ENCODE measurements at regions not wholly inside any gene's neighbourhood (a gene's known extent, or its start where the extent isn't known, plus 50 kb on each side); places are given as distances from the start of the nearest gene placed in this dataset.

- ChIA-PET CTCF (no interaction called here), POLR2A (no interaction called here)
- Histone ChIP-seq H3K27me3 (ENCODE audit: control insufficient read depth, insufficient read depth, low read length) (no peaks in the 10 kb centered on the region), H3K36me3 (ENCODE audit: control insufficient read depth, insufficient read depth, low read length) (no peaks in the 10 kb centered on the region), H3K4me1 (ENCODE audit: control insufficient read depth, insufficient read depth, low read length) (no peaks in the 10 kb centered on the region), H3K27ac (ENCODE audit: low read length) (no peak overlapping the region), H3K9me3 (ENCODE audit: control insufficient read depth, insufficient read depth, low read depth, low read length) (no peaks in the 10 kb centered on the region), H3K4me3 (ENCODE audit: low read depth in 2 of 2, low read length in 2 of 2) (no peak overlapping the region)
- ATAC-seq (no peak), DNase-seq (ENCODE audit: low read depth, low spot score) (no peak)
- in situ Hi-C loops (cut with HindIII; ENCODE audit: low pct_unique_long_range_greater_than_20kb, low sequenced_read_pairs) (no loop called here), intact Hi-C loops (cut with micrococcal nuclease; ENCODE audit: unreplicated experiment) (no loop called here)
- BruUV-seq (replicated peaks): no TSS peak
- TF ChIP-seq POLR2AphosphoS5 (IDR thresholded peaks at IDR 0.05; ENCODE audit: low read depth, low read length) (no peak), TCF7L2 (IDR thresholded peaks at IDR 0.05; ENCODE audit: low read depth, low read length) (no peak), REST (IDR thresholded peaks at IDR 0.05; ENCODE audit: insufficient read depth in 1 of 2, low read depth in 2 of 2, low read length in 1 of 2) (no peak), SIN3A (IDR thresholded peaks at IDR 0.05; ENCODE audit: borderline replicate concordance, insufficient read depth, low read depth, low read length) (no peak), CTCF (IDR thresholded peaks at IDR 0.05) (no peak)
Observed at GRCh38 chr6:9948678-9949077, 466.2 kb downstream of the TFAP2A start.

- DNase-seq (ENCODE audit: low read depth, low spot score) (no peak), ATAC-seq (no peak)
- H3K9me3 ChIP-seq (ENCODE audit: control insufficient read depth, insufficient read depth, low read depth, low read length): no peaks in the 10 kb centered on the region
- BruUV-seq (replicated peaks): no TSS peak
- H3K27me3 ChIP-seq (ENCODE audit: control insufficient read depth, insufficient read depth, low read length): no peaks in the 10 kb centered on the region
- POLR2A ChIA-PET: interaction anchor here (0.6 kb wide), 1 partner anchor 1313 kb away, joined by 3 read pairs; no protein-coding TSS in a partner anchor
- H3K27ac ChIP-seq (ENCODE audit: low read length): no peak overlapping the region
- CTCF ChIA-PET: no interaction called here
- intact Hi-C loops (cut with micrococcal nuclease; ENCODE audit: unreplicated experiment): no loop called here
- no peaks in the 10 kb centered on the region for H3K36me3 ChIP-seq (ENCODE audit: control insufficient read depth, insufficient read depth, low read length)
- H3K4me3 ChIP-seq (ENCODE audit: low read depth in 2 of 2, low read length in 2 of 2): no peak overlapping the region
- TF ChIP-seq POLR2AphosphoS5 (IDR thresholded peaks at IDR 0.05; ENCODE audit: low read depth, low read length): no peak
- TF ChIP-seq CTCF (IDR thresholded peaks at IDR 0.05): no peak
- no peaks in the 10 kb centered on the region for H3K4me1 ChIP-seq (ENCODE audit: control insufficient read depth, insufficient read depth, low read length)
- in situ Hi-C loops (cut with HindIII; ENCODE audit: low pct_unique_long_range_greater_than_20kb, low sequenced_read_pairs): no loop called here
Observed at GRCh38 chr6:9943986-9944385, 470.9 kb downstream of the TFAP2A start.

- BruUV-seq (replicated peaks): no TSS peak
- DNase-seq (ENCODE audit: low read depth, low spot score) (no peak), ATAC-seq (no peak)
- no peak for TF ChIP-seq CTCF (IDR thresholded peaks at IDR 0.05)
- TF ChIP-seq SIN3A (IDR thresholded peaks at IDR 0.05; ENCODE audit: borderline replicate concordance, insufficient read depth, low read depth, low read length): no peak
- no peak for TF ChIP-seq POLR2AphosphoS5 (IDR thresholded peaks at IDR 0.05; ENCODE audit: low read depth, low read length)
- TF ChIP-seq REST (IDR thresholded peaks at IDR 0.05; ENCODE audit: insufficient read depth in 1 of 2, low read depth in 2 of 2, low read length in 1 of 2): no peak
- no peak for TF ChIP-seq TCF7L2 (IDR thresholded peaks at IDR 0.05; ENCODE audit: low read depth, low read length)
- Histone ChIP-seq H3K27me3 (ENCODE audit: control insufficient read depth, insufficient read depth, low read length) (no peaks in the 10 kb centered on the region), H3K36me3 (ENCODE audit: control insufficient read depth, insufficient read depth, low read length) (no peaks in the 10 kb centered on the region), H3K4me3 (ENCODE audit: low read depth in 2 of 2, low read length in 2 of 2) (no peak overlapping the region), H3K4me1 (ENCODE audit: control insufficient read depth, insufficient read depth, low read length) (no peaks in the 10 kb centered on the region), H3K27ac (ENCODE audit: low read length) (no peak overlapping the region), H3K9me3 (ENCODE audit: control insufficient read depth, insufficient read depth, low read depth, low read length) (no peaks in the 10 kb centered on the region)
- in situ Hi-C loops (cut with HindIII; ENCODE audit: low pct_unique_long_range_greater_than_20kb, low sequenced_read_pairs) (no loop called here), intact Hi-C loops (cut with micrococcal nuclease; ENCODE audit: unreplicated experiment) (no loop called here)
- ChIA-PET POLR2A (no interaction called here), CTCF (no interaction called here)
Observed at GRCh38 chr6:9943026-9943425, 471.8 kb downstream of the TFAP2A start.

All from Panc1 (cell line).